HG02678 (cell line): ENCODE measurements at regions not wholly inside any gene's neighbourhood (a gene's known extent, or its start where the extent isn't known, plus 50 kb on each side); places are given as distances from the start of the nearest gene placed in this dataset.
"Not testable (repeated sequence)": the region's sequence is repeated elsewhere in the genome, so short reads cannot be mapped to it uniquely, and the experiment has no call there.

Experiments
- ATAC-seq: cut with Tn5 transposase; IDR thresholded peaks from one replicate; pipeline ENCODE4 v1.9.1; 2021; ENCODE audit warnings: mild to moderate bottlenecking, moderate library complexity; ENCODE audit not compliant: unreplicated experiment

GRCh38 chr6:14880052-14880451 lies 365.8 kb upstream of the JARID2 start:
- no peak for ATAC-seq

GRCh38 chr6:14880677-14881076 lies 365.2 kb upstream of the JARID2 start:
- no peak for ATAC-seq

GRCh38 chr6:14881398-14881797 lies 364.5 kb upstream of the JARID2 start:
- no peak for ATAC-seq

GRCh38 chr6:14882394-14883026 lies 363.4 kb upstream of the JARID2 start:
- ATAC-seq, result no peak

GRCh38 chr6:14883921-14884320 lies 361.9 kb upstream of the JARID2 start:
- no peak for ATAC-seq

GRCh38 chr6:14885498-14885897 lies 360.4 kb upstream of the JARID2 start:
- ATAC-seq, result no peak

GRCh38 chr6:14887181-14887580 lies 358.7 kb upstream of the JARID2 start:
- no peak for ATAC-seq

GRCh38 chr6:14887986-14888574 lies 357.8 kb upstream of the JARID2 start:
- no peak for ATAC-seq

- ATAC-seq, result no peak
These were observed 357.3 kb upstream of the JARID2 start for GRCh38 chr6:14888575-14889000.

- no peak for ATAC-seq
These were observed 356.7 kb upstream of the JARID2 start for GRCh38 chr6:14889188-14889587.

GRCh38 chr6:14889611-14890593 lies 356.0 kb upstream of the JARID2 start:
- ATAC-seq, result no peak

- ATAC-seq, result not testable (repeated sequence)
These were observed 354.0 kb upstream of the JARID2 start for GRCh38 chr6:14891820-14892375.

GRCh38 chr6:14894105-14894504 lies 351.8 kb upstream of the JARID2 start:
- no peak for ATAC-seq

- no peak for ATAC-seq
These were observed 349.4 kb upstream of the JARID2 start for GRCh38 chr6:14896475-14896874.

GRCh38 chr6:14897831-14898230 lies 348.0 kb upstream of the JARID2 start:
- ATAC-seq, result no peak

GRCh38 chr6:14899441-14899840 lies 346.4 kb upstream of the JARID2 start:
- ATAC-seq, result not testable (repeated sequence)

- no peak for ATAC-seq
These were observed 344.9 kb upstream of the JARID2 start for GRCh38 chr6:14900919-14901318.

GRCh38 chr6:14903176-14904038 lies 342.5 kb upstream of the JARID2 start:
- no peak for ATAC-seq

- ATAC-seq, result no peak
These were observed 340.7 kb upstream of the JARID2 start for GRCh38 chr6:14905201-14905600.

- ATAC-seq, result no peak
These were observed 339.2 kb upstream of the JARID2 start for GRCh38 chr6:14906621-14907020.
